Smooth muscle cell of the brain vasculature (primary cell): ENCODE measurements at regions not wholly inside any gene's neighbourhood (a gene's known extent, or its start where the extent isn't known, plus 50 kb on each side); places are given as distances from the start of the nearest gene placed in this dataset.
"Not testable (repeated sequence)": the region's sequence is repeated elsewhere in the genome, so short reads cannot be mapped to it uniquely, and the experiment has no call there.

ENCODE experiments used
- DNase-seq: peaks from one replicate; pipeline ENCODE4 v3.0.0-alpha.2; 2012; ENCODE audit warnings: low read depth, low spot score

GRCh38 chr16:47861999-47862398 is 293.8 kb downstream of the ABCC12 start:
- DNase-seq: no peak

- DNase-seq: no peak
Measured at GRCh38 chr16:47858333-47858982, 297.3 kb downstream of the ABCC12 start.

GRCh38 chr16:47855431-47855830 is 300.4 kb downstream of the ABCC12 start:
- no peak for DNase-seq

- no peak for DNase-seq
Measured at GRCh38 chr16:47854737-47855136, 301.1 kb downstream of the ABCC12 start.

- no peak for DNase-seq
Measured at GRCh38 chr16:47852991-47853390, 302.8 kb downstream of the ABCC12 start.

GRCh38 chr16:47851146-47851545 is 304.6 kb downstream of the ABCC12 start:
- no peak for DNase-seq

GRCh38 chr16:47849736-47850135 is 306.1 kb downstream of the ABCC12 start:
- no peak for DNase-seq

GRCh38 chr16:47848421-47849109 is 307.2 kb downstream of the ABCC12 start:
- DNase-seq: no peak

- DNase-seq: no peak
Measured at GRCh38 chr16:47847220-47847970, 308.4 kb downstream of the ABCC12 start.

GRCh38 chr16:47834485-47835024 is 321.2 kb downstream of the ABCC12 start:
- DNase-seq: no peak

GRCh38 chr16:47833771-47834170 is 322.0 kb downstream of the ABCC12 start:
- no peak for DNase-seq

- DNase-seq: no peak
Measured at GRCh38 chr16:47829850-47830600, 325.8 kb downstream of the ABCC12 start.

- DNase-seq: no peak
Measured at GRCh38 chr16:47826070-47826469, 329.7 kb downstream of the ABCC12 start.

- no peak for DNase-seq
Measured at GRCh38 chr16:47817048-47817447, 338.7 kb downstream of the ABCC12 start.

- DNase-seq: no peak
Measured at GRCh38 chr16:47816511-47816910, 339.3 kb downstream of the ABCC12 start.

GRCh38 chr16:47815655-47816054 is 340.1 kb downstream of the ABCC12 start:
- no peak for DNase-seq

GRCh38 chr16:47811758-47812157 is 344.0 kb downstream of the ABCC12 start:
- not testable (repeated sequence) for DNase-seq

GRCh38 chr16:47806309-47806847 is 345.2 kb downstream of the PHKB start:
- DNase-seq: no peak

- no peak for DNase-seq
Measured at GRCh38 chr16:47787696-47788095, 326.6 kb downstream of the PHKB start.

- DNase-seq: no peak
Measured at GRCh38 chr16:47781673-47782072, 320.5 kb downstream of the PHKB start.

- no peak for DNase-seq
Measured at GRCh38 chr16:47780213-47780875, 319.2 kb downstream of the PHKB start.
